Activated naive CD8-positive, alpha-beta T cell (primary cell): ENCODE measurements at regions not wholly inside any gene's neighbourhood (a gene's known extent, or its start where the extent isn't known, plus 50 kb on each side); places are given as distances from the start of the nearest gene placed in this dataset.

Experiments
- H3K27ac Mint-ChIP-seq: one replicate; pipeline ENCODE4 v1.8.0; 2021; ENCODE audit warnings: mixed read lengths
- H3K27me3 Mint-ChIP-seq: one replicate; pipeline ENCODE4 v1.8.0; 2021; ENCODE audit warnings: mixed read lengths
- H3K36me3 Mint-ChIP-seq: one replicate; pipeline ENCODE4 v1.8.0; 2021; ENCODE audit warnings: mixed read lengths
- H3K4me1 Mint-ChIP-seq: one replicate; pipeline ENCODE4 v1.8.0; 2021; ENCODE audit warnings: low read depth, mixed read lengths
- H3K4me3 Mint-ChIP-seq: one replicate; pipeline ENCODE4 v1.8.0; 2021; ENCODE audit warnings: mild to moderate bottlenecking, mixed read lengths
- H3K9me3 Mint-ChIP-seq: one replicate; pipeline ENCODE4 v1.8.0; 2021; ENCODE audit warnings: low read depth, mixed read lengths

- H3K9me3 Mint-ChIP-seq: no peaks in the 10 kb centered on the region
- H3K27ac Mint-ChIP-seq: no peak overlapping the region
- no peaks in the 10 kb centered on the region for H3K4me1 Mint-ChIP-seq
- peaks cover 6% of the 10 kb centered on the region for H3K27me3 Mint-ChIP-seq
- H3K4me3 Mint-ChIP-seq: no peak overlapping the region
- no peaks in the 10 kb centered on the region for H3K36me3 Mint-ChIP-seq
These were observed 436.3 kb downstream of the PTPRU start for GRCh38 chr1:29672416-29673227.

GRCh38 chr1:29671446-29672356 is 435.4 kb downstream of the PTPRU start:
- Mint-ChIP-seq H3K27me3 (peaks cover 6% of the 10 kb centered on the region), H3K27ac (no peak overlapping the region), H3K9me3 (no peaks in the 10 kb centered on the region)

GRCh38 chr1:29670752-29671151 is 434.4 kb downstream of the PTPRU start:
- no peaks in the 10 kb centered on the region for H3K4me1 Mint-ChIP-seq
- peaks cover 8% of the 10 kb centered on the region for H3K27me3 Mint-ChIP-seq
- no peaks in the 10 kb centered on the region for H3K9me3 Mint-ChIP-seq
- H3K36me3 Mint-ChIP-seq: no peaks in the 10 kb centered on the region
- H3K27ac Mint-ChIP-seq: no peak overlapping the region
- H3K4me3 Mint-ChIP-seq: no peak overlapping the region

More at GRCh38 chr1:29671446-29672356, 435.4 kb downstream of the PTPRU start:
- H3K4me1 Mint-ChIP-seq: no peaks in the 10 kb centered on the region
- no peak overlapping the region for H3K4me3 Mint-ChIP-seq
- no peaks in the 10 kb centered on the region for H3K36me3 Mint-ChIP-seq

- no peaks in the 10 kb centered on the region for H3K9me3 Mint-ChIP-seq
- no peak overlapping the region for H3K4me3 Mint-ChIP-seq
- no peaks in the 10 kb centered on the region for H3K36me3 Mint-ChIP-seq
- no peaks in the 10 kb centered on the region for H3K4me1 Mint-ChIP-seq
- H3K27ac Mint-ChIP-seq: no peak overlapping the region
- peaks cover 10% of the 10 kb centered on the region for H3K27me3 Mint-ChIP-seq
These were observed 433.6 kb downstream of the PTPRU start for GRCh38 chr1:29669912-29670311.

GRCh38 chr1:29669158-29669871 is 433.0 kb downstream of the PTPRU start:
- Mint-ChIP-seq H3K4me1 (no peaks in the 10 kb centered on the region), H3K9me3 (no peaks in the 10 kb centered on the region), H3K4me3 (no peak overlapping the region), H3K27ac (no peak overlapping the region), H3K27me3 (peaks cover 10% of the 10 kb centered on the region), H3K36me3 (no peaks in the 10 kb centered on the region)

- Mint-ChIP-seq H3K36me3 (no peaks in the 10 kb centered on the region), H3K4me1 (no peaks in the 10 kb centered on the region), H3K9me3 (no peaks in the 10 kb centered on the region), H3K4me3 (no peak overlapping the region), H3K27ac (no peak overlapping the region), H3K27me3 (peaks cover 10% of the 10 kb centered on the region)
These were observed 432.3 kb downstream of the PTPRU start for GRCh38 chr1:29668551-29669157.

- H3K4me3 Mint-ChIP-seq: no peak overlapping the region
- no peaks in the 10 kb centered on the region for H3K36me3 Mint-ChIP-seq
- no peak overlapping the region for H3K27ac Mint-ChIP-seq
- no peaks in the 10 kb centered on the region for H3K9me3 Mint-ChIP-seq
- H3K4me1 Mint-ChIP-seq: no peaks in the 10 kb centered on the region
- H3K27me3 Mint-ChIP-seq: peaks cover 14% of the 10 kb centered on the region
These were observed 431.6 kb downstream of the PTPRU start for GRCh38 chr1:29667951-29668350.

- Mint-ChIP-seq H3K9me3 (peaks cover 15% of the 10 kb centered on the region), H3K27me3 (peaks cover 14% of the 10 kb centered on the region), H3K27ac (no peak overlapping the region), H3K4me1 (no peaks in the 10 kb centered on the region), H3K36me3 (no peaks in the 10 kb centered on the region), H3K4me3 (no peak overlapping the region)
These were observed 428.4 kb downstream of the PTPRU start for GRCh38 chr1:29664711-29665110.

GRCh38 chr1:29658688-29659087 is 422.4 kb downstream of the PTPRU start:
- H3K4me1 Mint-ChIP-seq: no peaks in the 10 kb centered on the region
- no peak overlapping the region for H3K4me3 Mint-ChIP-seq
- no peak overlapping the region for H3K27ac Mint-ChIP-seq
- peaks cover 19% of the 10 kb centered on the region for H3K9me3 Mint-ChIP-seq
- peaks cover 25% of the 10 kb centered on the region for H3K27me3 Mint-ChIP-seq
- no peaks in the 10 kb centered on the region for H3K36me3 Mint-ChIP-seq

- Mint-ChIP-seq H3K9me3 (peaks cover 19% of the 10 kb centered on the region), H3K27me3 (peaks cover 21% of the 10 kb centered on the region), H3K4me3 (no peak overlapping the region), H3K27ac (no peak overlapping the region), H3K36me3 (no peaks in the 10 kb centered on the region), H3K4me1 (no peaks in the 10 kb centered on the region)
These were observed 421.5 kb downstream of the PTPRU start for GRCh38 chr1:29657816-29658215.

- no peak overlapping the region for H3K27ac Mint-ChIP-seq
- peaks cover 10% of the 10 kb centered on the region for H3K9me3 Mint-ChIP-seq
- H3K36me3 Mint-ChIP-seq: no peaks in the 10 kb centered on the region
- no peaks in the 10 kb centered on the region for H3K4me1 Mint-ChIP-seq
- H3K27me3 Mint-ChIP-seq: peaks cover 19% of the 10 kb centered on the region
- H3K4me3 Mint-ChIP-seq: no peak overlapping the region
These were observed 419.9 kb downstream of the PTPRU start for GRCh38 chr1:29655945-29656850.

- H3K4me1 Mint-ChIP-seq: no peaks in the 10 kb centered on the region
- no peak overlapping the region for H3K4me3 Mint-ChIP-seq
- H3K9me3 Mint-ChIP-seq: peaks cover 4% of the 10 kb centered on the region
- no peak overlapping the region for H3K27ac Mint-ChIP-seq
- peaks cover 22% of the 10 kb centered on the region for H3K27me3 Mint-ChIP-seq
- no peaks in the 10 kb centered on the region for H3K36me3 Mint-ChIP-seq
These were observed 418.8 kb downstream of the PTPRU start for GRCh38 chr1:29655145-29655544.

GRCh38 chr1:29653886-29654450 is 417.6 kb downstream of the PTPRU start:
- Mint-ChIP-seq H3K9me3 (no peaks in the 10 kb centered on the region), H3K36me3 (no peaks in the 10 kb centered on the region), H3K4me3 (no peak overlapping the region), H3K4me1 (no peaks in the 10 kb centered on the region), H3K27me3 (peaks cover 24% of the 10 kb centered on the region), H3K27ac (no peak overlapping the region)
